HCT116 (cell line): ENCODE measurements at regions not wholly inside any gene's neighbourhood (a gene's known extent, or its start where the extent isn't known, plus 50 kb on each side); places are given as distances from the start of the nearest gene placed in this dataset.

Experiments used
- ATAC-seq: fragments of 200-7000 bp; cut with Tn5 transposase; 2 replicates; pipeline ENCODE4 v1.9.1; 2020; ENCODE audit warnings: mild to moderate bottlenecking, moderate library complexity
- BruUV-seq: library from RNA; stranded (reverse); fragments of 400-500 nt; replicated peaks from 2 replicates; lab custom pipeline; 2021; lab: Mats Ljungman, UMichigan
- CTCF ChIA-PET: fragments of 300-600 bp; sonication (Branson Sonifier 250); formaldehyde crosslinking; loops from one replicate; lab custom pipeline; 2021; ENCODE audit warnings: antibody characterized with exemption; lab: Charles Lee
- POLR2A ChIA-PET: fragments of 300-600, 350-600 bp; sonication (Branson Sonifier 250); formaldehyde crosslinking; loops from one replicate; lab custom pipeline; 2021; ENCODE audit warnings: antibody characterized with exemption; lab: Charles Lee
- RAD21 ChIA-PET, 2 experiments: fragments of 300-600 bp; sonication (Branson Sonifier 250); formaldehyde crosslinking; loops; one replicate each; lab custom pipeline; 2023; ENCODE audit warnings: low total read pairs in 2 of 2; ENCODE audit not compliant: uncharacterized antibody in 2 of 2, unreplicated experiment in 2 of 2, low non-redundant PET in 1 of 2; lab: Charles Lee
- DNase-seq: peaks from one replicate; pipeline ENCODE4 v3.0.0-alpha.2; 2010; ENCODE audit warnings: low read depth, low spot score
- H2AFZ ChIP-seq: fragments of 200-600 bp; shearing (Covaris generic), sonication (generic); 2 replicates; pipeline ENCODE4 v1.6.1; 2017; ENCODE audit warnings: low read depth, mixed run types, mixed read lengths, antibody characterized with exemption, low read length; ENCODE audit not compliant: poor library complexity, severe bottlenecking
- H3K27ac ChIP-seq: 2 replicates; pipeline ENCODE4 v1.5.1; 2012; ENCODE audit warnings: low read depth, low read length
- H3K27me3 ChIP-seq: fragments of 200-600 bp; sonication (generic); 2 replicates; pipeline ENCODE4 v1.6.1; 2016; ENCODE audit warnings: mixed run types, low read length, mixed read lengths; ENCODE audit not compliant: insufficient read depth
- H3K36me3 ChIP-seq, 2 experiments: fragments of 200-500 bp in 1 of 2; fragments of 200-600 bp in 1 of 2; sonication (Bioruptor generic) in 1 of 2; sonication (generic) in 1 of 2; 2 replicates each; pipeline versions ENCODE4 v1.5.1 to v1.6.1; 2014 to 2016; ENCODE audit warnings: low read length in 2 of 2, inconsistent platforms in 1 of 2, mixed read lengths in 1 of 2, mixed run types in 1 of 2; ENCODE audit not compliant: insufficient read depth in 2 of 2, control insufficient read depth in 1 of 2
- H3K4me1 ChIP-seq, 2 experiments: fragments of 200-600 bp in 1 of 2; sonication (generic) in 1 of 2; 2 replicates each; pipeline versions ENCODE4 v1.5.1 to v1.6.1; 2012 to 2017; ENCODE audit warnings: low read length in 2 of 2, inconsistent platforms in 1 of 2, mild to moderate bottlenecking in 1 of 2, mixed read lengths in 1 of 2, mixed run types in 1 of 2, moderate library complexity in 1 of 2; ENCODE audit not compliant: insufficient read depth in 2 of 2, control insufficient read depth in 1 of 2
- H3K4me2 ChIP-seq: fragments of 200-600 bp; sonication (generic); 2 replicates; pipeline ENCODE4 v1.6.1; 2017; ENCODE audit warnings: mixed run types, low read length, mixed read lengths
- H3K4me3 ChIP-seq, 2 experiments: fragments of 200-600 bp in 1 of 2; sonication (generic) in 1 of 2; replicated peaks in 1 of 2; 2 replicates each; pipeline ENCODE4 v1.5.1; 2011 to 2016; ENCODE audit warnings: low read length in 2 of 2, control low read depth in 1 of 2, low read depth in 1 of 2, mild to moderate bottlenecking in 1 of 2, mixed read lengths in 1 of 2, mixed run types in 1 of 2
- H3K79me2 ChIP-seq: fragments of 200-600 bp; sonication (generic); 2 replicates; pipeline ENCODE4 v1.6.1; 2017; ENCODE audit warnings: mild to moderate bottlenecking, mixed run types, low read length, moderate library complexity, mixed read lengths; ENCODE audit not compliant: insufficient read depth
- H3K9ac ChIP-seq: fragments of 200-600 bp; sonication (generic); 2 replicates; pipeline ENCODE4 v1.6.1; 2016; ENCODE audit warnings: low read length, mixed read lengths
- H3K9me2 ChIP-seq: fragments of 200-600 bp; sonication (generic), shearing (Covaris generic); 2 replicates; pipeline ENCODE4 v1.6.1; 2017; ENCODE audit warnings: mixed run types, mild to moderate bottlenecking, moderate library complexity; ENCODE audit not compliant: insufficient read depth
- H3K9me3 ChIP-seq, 2 experiments: fragments of 200-500 bp in 1 of 2; fragments of 200-600 bp in 1 of 2; sonication (Bioruptor generic) in 1 of 2; sonication (generic) in 1 of 2; 2 replicates each; pipeline ENCODE4 v1.6.1; 2014 to 2017; ENCODE audit warnings: low read length in 2 of 2, mixed read lengths in 2 of 2, inconsistent platforms in 1 of 2, low read depth in 1 of 2, mild to moderate bottlenecking in 1 of 2, mixed run types in 1 of 2, moderate library complexity in 1 of 2; ENCODE audit not compliant: control insufficient read depth in 1 of 2, insufficient read depth in 1 of 2
- H4K20me1 ChIP-seq: fragments of 200-600 bp; sonication (generic), shearing (Covaris generic); 2 replicates; pipeline ENCODE4 v1.6.1; 2017; ENCODE audit warnings: mixed run types, mild to moderate bottlenecking, moderate library complexity; ENCODE audit not compliant: insufficient read depth
- CBX3 ChIP-seq: IDR thresholded peaks from 2 replicates; pipeline ENCODE4 v1.6.1; 2012; ENCODE audit warnings: low read depth
- EGR1 ChIP-seq: IDR thresholded peaks from 2 replicates; pipeline ENCODE4 v1.6.1; 2012; ENCODE audit warnings: low read depth
- EZH2 ChIP-seq: fragments of 200-600 bp; sonication (generic); IDR thresholded peaks from 2 replicates; pipeline ENCODE4 v1.6.1; 2017; ENCODE audit warnings: antibody characterized with exemption, mixed run types
- EZH2phosphoT487 ChIP-seq: fragments of 200-600 bp; IDR thresholded peaks from 2 replicates; pipeline ENCODE4 v1.6.1; 2018; ENCODE audit warnings: antibody characterized with exemption, borderline replicate concordance
- FOSL1 ChIP-seq: IDR thresholded peaks from 2 replicates; pipeline ENCODE4 v1.6.1; 2012; ENCODE audit warnings: low read depth
- SIN3A ChIP-seq: IDR thresholded peaks from 2 replicates; pipeline ENCODE4 v1.6.1; 2012; ENCODE audit warnings: low read depth
- TCF7L2 ChIP-seq: IDR thresholded peaks from 2 replicates; pipeline ENCODE4 v1.7.0; 2011; ENCODE audit warnings: borderline replicate concordance, inconsistent platforms; ENCODE audit not compliant: insufficient read depth, insufficient read length; ENCODE audit errors: extremely low read depth
- YY1 ChIP-seq: IDR thresholded peaks from 2 replicates; pipeline ENCODE4 v1.6.1; 2011; ENCODE audit warnings: low read length, low read depth, moderate library complexity, mild to moderate bottlenecking; ENCODE audit not compliant: insufficient replicate concordance; ENCODE audit errors: extremely low read depth
- ZNF274 ChIP-seq: fragments of 200-500 bp; sonication (Bioruptor generic); IDR thresholded peaks from 2 replicates; pipeline ENCODE4 v1.6.1; 2014; ENCODE audit warnings: mild to moderate bottlenecking, low read depth, low read length, inconsistent platforms
- intact Hi-C: fragments of 100-400 bp; cut with micrococcal nuclease; formaldehyde crosslinking; loops from 2 replicates; pipeline ENCODE4 v1.10.0; 2022
- TF ChIP-seq, protein P1 (sequence below), 3 experiments: fragments of 200-600 bp in 1 of 3; sonication (generic) in 1 of 3; IDR thresholded peaks in 2 of 3; conservative IDR thresholded peaks in 1 of 3; 2 replicates each; pipeline ENCODE4 v1.5.1; 2012 to 2017; ENCODE audit warnings: low read depth in 2 of 3, low read length in 2 of 3, antibody characterized with exemption in 1 of 3, borderline replicate concordance in 1 of 3, control low read depth in 1 of 3, mild to moderate bottlenecking in 1 of 3, mixed read lengths in 1 of 3, mixed run types in 1 of 3, moderate library complexity in 1 of 3; ENCODE audit not compliant: insufficient read depth in 1 of 3
- TF ChIP-seq, protein P2 (sequence below): IDR thresholded peaks from 2 replicates; pipeline ENCODE4 v1.6.1; 2012
- TF ChIP-seq, protein P3 (sequence below): IDR thresholded peaks from 2 replicates; pipeline ENCODE4 v1.6.1; 2012

DNA sequence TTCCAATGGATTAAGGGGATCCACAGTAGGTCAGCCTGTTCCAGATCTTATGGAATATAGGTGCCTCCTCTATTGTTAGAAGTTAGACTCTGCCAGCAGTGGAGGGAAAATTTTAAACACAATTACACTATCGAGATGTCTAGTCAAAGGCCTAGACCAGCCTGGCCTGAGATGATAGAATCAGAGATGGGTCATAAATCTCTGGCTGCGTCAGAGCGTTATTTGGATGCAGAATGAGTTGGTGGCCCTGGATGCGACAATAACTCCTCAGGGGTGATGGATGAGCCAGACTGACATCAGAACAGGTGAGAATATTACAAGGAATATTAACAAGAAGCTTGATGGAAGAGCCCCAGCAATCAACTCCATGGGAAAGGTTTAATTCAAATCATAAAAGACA is 149.3 kb upstream of the TCF4 start:
- H3K27me3 ChIP-seq, result no peaks in the 10 kb centered on the region
- no peak overlapping the region for H3K27ac ChIP-seq
- TF ChIP-seq EGR1 (no peak), CBX3 (no peak), EZH2 (no peak), ZNF274 (no peak), SIN3A (no peak), YY1 (no peak), FOSL1 (no peak), TCF7L2 (no peak), EZH2phosphoT487 (no peak)
- TF ChIP-seq, protein P1, sequence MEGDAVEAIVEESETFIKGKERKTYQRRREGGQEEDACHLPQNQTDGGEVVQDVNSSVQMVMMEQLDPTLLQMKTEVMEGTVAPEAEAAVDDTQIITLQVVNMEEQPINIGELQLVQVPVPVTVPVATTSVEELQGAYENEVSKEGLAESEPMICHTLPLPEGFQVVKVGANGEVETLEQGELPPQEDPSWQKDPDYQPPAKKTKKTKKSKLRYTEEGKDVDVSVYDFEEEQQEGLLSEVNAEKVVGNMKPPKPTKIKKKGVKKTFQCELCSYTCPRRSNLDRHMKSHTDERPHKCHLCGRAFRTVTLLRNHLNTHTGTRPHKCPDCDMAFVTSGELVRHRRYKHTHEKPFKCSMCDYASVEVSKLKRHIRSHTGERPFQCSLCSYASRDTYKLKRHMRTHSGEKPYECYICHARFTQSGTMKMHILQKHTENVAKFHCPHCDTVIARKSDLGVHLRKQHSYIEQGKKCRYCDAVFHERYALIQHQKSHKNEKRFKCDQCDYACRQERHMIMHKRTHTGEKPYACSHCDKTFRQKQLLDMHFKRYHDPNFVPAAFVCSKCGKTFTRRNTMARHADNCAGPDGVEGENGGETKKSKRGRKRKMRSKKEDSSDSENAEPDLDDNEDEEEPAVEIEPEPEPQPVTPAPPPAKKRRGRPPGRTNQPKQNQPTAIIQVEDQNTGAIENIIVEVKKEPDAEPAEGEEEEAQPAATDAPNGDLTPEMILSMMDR (IDR thresholded peaks at IDR 0.05 in 2 of 3, conservative IDR thresholded peaks at IDR 0.05 in 1 of 3; ENCODE audit: borderline replicate concordance in 1 of 3, insufficient read depth in 1 of 3, low read depth in 2 of 3, low read length in 2 of 3), result no peak
- TF ChIP-seq, protein P2, sequence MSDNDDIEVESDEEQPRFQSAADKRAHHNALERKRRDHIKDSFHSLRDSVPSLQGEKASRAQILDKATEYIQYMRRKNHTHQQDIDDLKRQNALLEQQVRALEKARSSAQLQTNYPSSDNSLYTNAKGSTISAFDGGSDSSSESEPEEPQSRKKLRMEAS, result no peak
- TF ChIP-seq, protein P3, sequence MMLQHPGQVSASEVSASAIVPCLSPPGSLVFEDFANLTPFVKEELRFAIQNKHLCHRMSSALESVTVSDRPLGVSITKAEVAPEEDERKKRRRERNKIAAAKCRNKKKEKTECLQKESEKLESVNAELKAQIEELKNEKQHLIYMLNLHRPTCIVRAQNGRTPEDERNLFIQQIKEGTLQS, result no peak
- RAD21 ChIA-PET, result no interaction called here
- H3K36me3 ChIP-seq, result no peaks in the 10 kb centered on the region
- H4K20me1 ChIP-seq, result no peaks in the 10 kb centered on the region
- no peak overlapping the region for H3K4me2 ChIP-seq
- H3K4me1 ChIP-seq, result no peaks in the 10 kb centered on the region
- no peak overlapping the region for H2AFZ ChIP-seq
- H3K4me3 ChIP-seq, result no peak overlapping the region
- intact Hi-C loops, result no loop called here
- H3K9me2 ChIP-seq, result no peaks in the 10 kb centered on the region
- H3K9ac ChIP-seq, result no peak overlapping the region
- no peak for DNase-seq
- POLR2A ChIA-PET, result no interaction called here
- CTCF ChIA-PET, result no interaction called here
- ATAC-seq, result no peak
- no TSS peak for BruUV-seq
- no peaks in the 10 kb centered on the region for H3K79me2 ChIP-seq
- peaks cover 16 to 24% of the 10 kb centered on the region in 2 experiments; a peak in 2 of 4 replicates for H3K9me3 ChIP-seq
